Liver (tissue), 8 donors: ENCODE measurements at regions not wholly inside any gene's neighbourhood (a gene's known extent, or its start where the extent isn't known, plus 50 kb on each side); places are given as distances from the start of the nearest gene placed in this dataset.

Experiments
- DNase-seq: peaks from one replicate; pipeline ENCODE4 v3.0.0-alpha.2; 2017; ENCODE audit warnings: low spot score
- H3K27ac ChIP-seq, 2 donors: one replicate each; pipeline ENCODE4 v1.7.0; 2013; ENCODE audit warnings: inconsistent platforms in 2 of 2, low read length in 2 of 2, control low read depth in 1 of 2, low read depth in 1 of 2, mild to moderate bottlenecking in 1 of 2
- H3K27me3 ChIP-seq, 4 donors: one replicate each; pipeline versions ENCODE4 v1.6.1 to v1.7.0; 2013; ENCODE audit warnings: low read length in 3 of 4, inconsistent platforms in 1 of 4, mild to moderate bottlenecking in 1 of 4, moderate library complexity in 1 of 4; ENCODE audit not compliant: control insufficient read depth in 4 of 4, insufficient read depth in 4 of 4
- H3K36me3 ChIP-seq, 4 donors: one replicate each; pipeline versions ENCODE4 v1.6.1 to v1.7.0; 2013; ENCODE audit warnings: low read length in 3 of 4, mild to moderate bottlenecking in 3 of 4, low read depth in 1 of 4, moderate library complexity in 1 of 4; ENCODE audit not compliant: control insufficient read depth in 4 of 4, insufficient read depth in 3 of 4
- H3K4me1 ChIP-seq, 4 donors: one replicate each; pipeline versions ENCODE4 v1.6.1 to v1.7.0; 2013; ENCODE audit warnings: low read length in 3 of 4, mild to moderate bottlenecking in 3 of 4, moderate library complexity in 1 of 4; ENCODE audit not compliant: control insufficient read depth in 4 of 4, insufficient read depth in 4 of 4
- H3K4me3 ChIP-seq, 3 donors: one replicate each; pipeline versions ENCODE4 v1.6.1 to v1.7.0; 2013; ENCODE audit warnings: low read length in 3 of 3, control low read depth in 1 of 3, low read depth in 1 of 3, mild to moderate bottlenecking in 1 of 3
- H3K9ac ChIP-seq, 2 donors: one replicate each; pipeline ENCODE4 v1.7.0; 2013; ENCODE audit warnings: low read length in 2 of 2, mild to moderate bottlenecking in 2 of 2, moderate library complexity in 2 of 2, control low read depth in 1 of 2, low read depth in 1 of 2
- H3K9me3 ChIP-seq, 4 donors: one replicate each; pipeline versions ENCODE4 v1.6.1 to v1.7.0; 2013; ENCODE audit warnings: low read length in 3 of 4; ENCODE audit not compliant: control insufficient read depth in 4 of 4
- EGR1 ChIP-seq, 2 donors: IDR thresholded peaks; 2 replicates each; pipeline ENCODE4 v1.6.1; 2016 to 2018; ENCODE audit warnings: antibody characterized with exemption in 2 of 2, low read depth in 2 of 2
- FOXA1 ChIP-seq: IDR thresholded peaks from 2 replicates; pipeline ENCODE4 v1.6.1; 2016; ENCODE audit warnings: antibody characterized with exemption
- FOXA2 ChIP-seq: IDR thresholded peaks from 2 replicates; pipeline ENCODE4 v1.6.1; 2016; ENCODE audit warnings: antibody characterized with exemption
- GABPA ChIP-seq, 2 donors: IDR thresholded peaks in 1 of 2; conservative IDR thresholded peaks in 1 of 2; 2 replicates each; pipeline ENCODE4 v1.6.1; 2016; ENCODE audit warnings: antibody characterized with exemption in 2 of 2, mild to moderate bottlenecking in 1 of 2, moderate library complexity in 1 of 2
- HNF4A ChIP-seq, 2 donors: conservative IDR thresholded peaks; 2 replicates each; pipeline ENCODE4 v1.6.1; 2016; ENCODE audit warnings: antibody characterized with exemption in 2 of 2, mild to moderate bottlenecking in 2 of 2
- HNF4G ChIP-seq: IDR thresholded peaks from 2 replicates; pipeline ENCODE4 v1.6.1; 2016; ENCODE audit warnings: antibody characterized with exemption
- JUND ChIP-seq, 2 donors: IDR thresholded peaks; 2 replicates each; pipeline ENCODE4 v1.6.1; 2016; ENCODE audit warnings: antibody characterized with exemption in 2 of 2
- NR2F2 ChIP-seq: IDR thresholded peaks from 2 replicates; pipeline ENCODE4 v1.6.1; 2016; ENCODE audit warnings: antibody characterized with exemption
- RAD21 ChIP-seq, 2 donors: IDR thresholded peaks; 2 replicates each; pipeline ENCODE4 v1.6.1; 2016; ENCODE audit warnings: antibody characterized with exemption in 2 of 2, mild to moderate bottlenecking in 2 of 2
- RXRA ChIP-seq, 2 donors: IDR thresholded peaks; 2 replicates each; pipeline ENCODE4 v1.6.1; 2017 to 2018; ENCODE audit warnings: antibody characterized with exemption in 2 of 2, mild to moderate bottlenecking in 1 of 2
- SP1 ChIP-seq: IDR thresholded peaks from 2 replicates; pipeline ENCODE4 v1.6.1; 2018; ENCODE audit warnings: antibody characterized with exemption, mild to moderate bottlenecking
- TAF1 ChIP-seq: conservative IDR thresholded peaks from 2 replicates; pipeline ENCODE4 v1.6.1; 2016; ENCODE audit warnings: antibody characterized with exemption, mild to moderate bottlenecking
- YY1 ChIP-seq: IDR thresholded peaks from 2 replicates; pipeline ENCODE4 v1.6.1; 2016; ENCODE audit warnings: antibody characterized with exemption, mild to moderate bottlenecking
- whole genome bisulfite sequencing: extraction: QIAGEN DNeasy Blood & Tissue Kit; methylation state at CpG from one replicate; pipeline ENCODE4 v1.1.7; 2013; 5-methylcytosine and 5-hydroxymethylcytosine counted together
- TF ChIP-seq, protein P1 (sequence below): fragments of 150-350 bp; IDR thresholded peaks from 2 replicates; pipeline ENCODE4 v1.5.1; 2017; ENCODE audit warnings: improper control_type of control experiment, low read depth, low read length; ENCODE audit not compliant: missing input control
- TF ChIP-seq, protein P2 (sequence below): IDR thresholded peaks from 2 replicates; pipeline ENCODE4 v1.6.1; 2016; ENCODE audit warnings: antibody characterized with exemption, mild to moderate bottlenecking
- TF ChIP-seq, protein P3 (sequence below): IDR thresholded peaks from 2 replicates; pipeline ENCODE4 v1.6.1; 2016; ENCODE audit warnings: antibody characterized with exemption
- TF ChIP-seq, protein P4 (sequence below): IDR thresholded peaks from 2 replicates; pipeline ENCODE4 v1.6.1; 2016; ENCODE audit warnings: antibody characterized with exemption
- TF ChIP-seq, protein P5 (sequence below): IDR thresholded peaks from 2 replicates; pipeline ENCODE4 v1.6.1; 2016; ENCODE audit warnings: antibody characterized with exemption
- donor health status: healthy.
- donor health status: healthy.
- donor health status: healthy.
- donor health status: healthy.
- donor health status: healthy.

DNA sequence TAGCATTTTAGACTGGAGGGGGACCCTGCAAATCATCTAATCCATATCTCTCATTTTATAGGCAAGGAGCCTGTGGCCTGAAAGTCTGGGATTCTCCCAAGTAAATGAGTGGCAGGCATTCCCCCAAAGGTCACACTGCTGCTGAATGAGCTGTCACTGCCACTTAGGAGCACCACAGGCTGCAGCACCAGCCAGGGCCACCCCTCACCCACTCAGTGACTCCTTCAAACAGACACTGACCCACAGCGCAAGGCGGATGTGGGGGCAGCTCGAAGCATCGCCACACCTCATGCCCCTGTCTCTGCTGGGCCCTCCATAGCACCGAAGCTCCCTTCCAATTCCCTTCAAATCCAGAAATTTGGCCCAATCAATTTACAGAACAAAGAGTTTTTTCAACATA is 119.9 kb upstream of the ARID1B start:
- no peak for DNase-seq
- 92% methylated on average over 5 of the region's 5 CpGs for WGBS
- H3K4me3 ChIP-seq: no peak overlapping the region
- H3K9ac ChIP-seq: no peak overlapping the region
- TF ChIP-seq YY1 (no peak), FOXA2 (no peak), SP1 (no peak), HNF4G (no peak), GABPA (IDR thresholded peaks at IDR 0.05 in 1 of 2, conservative IDR thresholded peaks at IDR 0.05 in 1 of 2) (no peak), TAF1 (no peak)
- TF ChIP-seq, protein P1, sequence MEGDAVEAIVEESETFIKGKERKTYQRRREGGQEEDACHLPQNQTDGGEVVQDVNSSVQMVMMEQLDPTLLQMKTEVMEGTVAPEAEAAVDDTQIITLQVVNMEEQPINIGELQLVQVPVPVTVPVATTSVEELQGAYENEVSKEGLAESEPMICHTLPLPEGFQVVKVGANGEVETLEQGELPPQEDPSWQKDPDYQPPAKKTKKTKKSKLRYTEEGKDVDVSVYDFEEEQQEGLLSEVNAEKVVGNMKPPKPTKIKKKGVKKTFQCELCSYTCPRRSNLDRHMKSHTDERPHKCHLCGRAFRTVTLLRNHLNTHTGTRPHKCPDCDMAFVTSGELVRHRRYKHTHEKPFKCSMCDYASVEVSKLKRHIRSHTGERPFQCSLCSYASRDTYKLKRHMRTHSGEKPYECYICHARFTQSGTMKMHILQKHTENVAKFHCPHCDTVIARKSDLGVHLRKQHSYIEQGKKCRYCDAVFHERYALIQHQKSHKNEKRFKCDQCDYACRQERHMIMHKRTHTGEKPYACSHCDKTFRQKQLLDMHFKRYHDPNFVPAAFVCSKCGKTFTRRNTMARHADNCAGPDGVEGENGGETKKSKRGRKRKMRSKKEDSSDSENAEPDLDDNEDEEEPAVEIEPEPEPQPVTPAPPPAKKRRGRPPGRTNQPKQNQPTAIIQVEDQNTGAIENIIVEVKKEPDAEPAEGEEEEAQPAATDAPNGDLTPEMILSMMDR: no peak
- TF ChIP-seq, protein P2, sequence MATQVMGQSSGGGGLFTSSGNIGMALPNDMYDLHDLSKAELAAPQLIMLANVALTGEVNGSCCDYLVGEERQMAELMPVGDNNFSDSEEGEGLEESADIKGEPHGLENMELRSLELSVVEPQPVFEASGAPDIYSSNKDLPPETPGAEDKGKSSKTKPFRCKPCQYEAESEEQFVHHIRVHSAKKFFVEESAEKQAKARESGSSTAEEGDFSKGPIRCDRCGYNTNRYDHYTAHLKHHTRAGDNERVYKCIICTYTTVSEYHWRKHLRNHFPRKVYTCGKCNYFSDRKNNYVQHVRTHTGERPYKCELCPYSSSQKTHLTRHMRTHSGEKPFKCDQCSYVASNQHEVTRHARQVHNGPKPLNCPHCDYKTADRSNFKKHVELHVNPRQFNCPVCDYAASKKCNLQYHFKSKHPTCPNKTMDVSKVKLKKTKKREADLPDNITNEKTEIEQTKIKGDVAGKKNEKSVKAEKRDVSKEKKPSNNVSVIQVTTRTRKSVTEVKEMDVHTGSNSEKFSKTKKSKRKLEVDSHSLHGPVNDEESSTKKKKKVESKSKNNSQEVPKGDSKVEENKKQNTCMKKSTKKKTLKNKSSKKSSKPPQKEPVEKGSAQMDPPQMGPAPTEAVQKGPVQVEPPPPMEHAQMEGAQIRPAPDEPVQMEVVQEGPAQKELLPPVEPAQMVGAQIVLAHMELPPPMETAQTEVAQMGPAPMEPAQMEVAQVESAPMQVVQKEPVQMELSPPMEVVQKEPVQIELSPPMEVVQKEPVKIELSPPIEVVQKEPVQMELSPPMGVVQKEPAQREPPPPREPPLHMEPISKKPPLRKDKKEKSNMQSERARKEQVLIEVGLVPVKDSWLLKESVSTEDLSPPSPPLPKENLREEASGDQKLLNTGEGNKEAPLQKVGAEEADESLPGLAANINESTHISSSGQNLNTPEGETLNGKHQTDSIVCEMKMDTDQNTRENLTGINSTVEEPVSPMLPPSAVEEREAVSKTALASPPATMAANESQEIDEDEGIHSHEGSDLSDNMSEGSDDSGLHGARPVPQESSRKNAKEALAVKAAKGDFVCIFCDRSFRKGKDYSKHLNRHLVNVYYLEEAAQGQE: no peak
- no peaks in the 10 kb centered on the region for H3K36me3 ChIP-seq
- no peaks in the 10 kb centered on the region for H3K9me3 ChIP-seq
- no peak overlapping the region for H3K27ac ChIP-seq
- no peaks in the 10 kb centered on the region for H3K4me1 ChIP-seq
- H3K27me3 ChIP-seq: no peaks in the 10 kb centered on the region

DNA sequence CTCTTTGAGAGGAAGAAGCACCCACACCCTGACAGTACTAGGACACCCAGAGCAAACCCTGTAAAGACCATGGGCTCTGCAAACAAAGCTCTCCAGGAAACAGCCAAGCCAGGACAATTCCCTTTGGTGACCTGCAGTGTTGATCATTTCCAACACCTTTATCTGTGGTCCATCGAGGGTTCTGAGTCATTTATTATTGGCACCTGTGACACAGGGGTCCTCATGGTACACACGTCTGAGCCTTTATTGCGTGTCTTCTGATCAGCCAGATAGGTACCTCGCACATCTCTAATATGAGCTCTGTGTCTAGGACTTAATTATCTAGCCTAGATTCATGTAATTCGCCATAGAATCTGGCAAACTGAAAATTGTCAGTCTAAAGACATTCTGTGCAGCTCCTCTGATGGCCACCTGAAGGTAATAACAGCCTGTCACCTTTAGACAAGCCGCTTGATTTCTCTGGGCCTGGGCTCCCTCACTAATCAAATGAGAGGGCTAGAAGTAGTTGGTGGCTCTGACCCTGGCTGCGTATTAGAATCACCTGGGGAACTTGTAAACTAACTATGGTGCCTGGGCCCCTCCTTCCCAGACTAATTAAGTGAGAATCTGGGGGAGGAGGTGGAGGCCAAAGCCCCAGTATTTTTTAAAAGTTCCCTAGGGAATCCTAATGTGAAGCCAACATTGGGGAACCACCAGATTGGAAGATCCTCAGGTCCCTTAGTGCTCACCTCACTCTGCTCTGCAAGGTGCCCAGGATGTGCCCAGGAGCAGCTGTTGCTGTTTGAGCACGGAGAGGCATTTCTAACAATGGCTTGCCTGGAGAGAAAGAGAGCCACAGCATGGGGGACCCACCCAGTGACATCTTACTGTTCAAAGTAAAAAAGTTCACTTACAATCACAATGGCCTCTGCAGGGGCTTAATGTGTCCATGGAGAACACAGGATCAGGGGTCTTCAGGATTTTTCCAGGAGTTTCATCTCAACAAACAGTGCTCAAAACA is 122.0 kb upstream of the ARID1B start:
- 90% methylated on average over 8 of the region's 8 CpGs for WGBS
- Histone ChIP-seq H3K9ac (no peak overlapping the region), H3K36me3 (no peaks in the 10 kb centered on the region), H3K4me1 (no peaks in the 10 kb centered on the region), H3K27me3 (no peaks in the 10 kb centered on the region), H3K4me3 (no peak overlapping the region), H3K27ac (no peak overlapping the region), H3K9me3 (no peaks in the 10 kb centered on the region)
- DNase-seq: no peak
- TF ChIP-seq GABPA (IDR thresholded peaks at IDR 0.05 in 1 of 2, conservative IDR thresholded peaks at IDR 0.05 in 1 of 2) (no peak), RXRA (IDR thresholded peaks at IDR 0.05) (no peak), FOXA1 (no peak), NR2F2 (no peak), HNF4A (conservative IDR thresholded peaks at IDR 0.05) (no peak), EGR1 (IDR thresholded peaks at IDR 0.05; ENCODE audit: low read depth in 2 of 2) (no peak), HNF4G (no peak), FOXA2 (no peak), YY1 (no peak), TAF1 (no peak), SP1 (no peak), JUND (IDR thresholded peaks at IDR 0.05) (no peak), RAD21 (IDR thresholded peaks at IDR 0.05) (no peak)
- TF ChIP-seq, protein P1: no peak
- TF ChIP-seq, protein P3, sequence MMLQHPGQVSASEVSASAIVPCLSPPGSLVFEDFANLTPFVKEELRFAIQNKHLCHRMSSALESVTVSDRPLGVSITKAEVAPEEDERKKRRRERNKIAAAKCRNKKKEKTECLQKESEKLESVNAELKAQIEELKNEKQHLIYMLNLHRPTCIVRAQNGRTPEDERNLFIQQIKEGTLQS: no peak
- TF ChIP-seq, protein P4, sequence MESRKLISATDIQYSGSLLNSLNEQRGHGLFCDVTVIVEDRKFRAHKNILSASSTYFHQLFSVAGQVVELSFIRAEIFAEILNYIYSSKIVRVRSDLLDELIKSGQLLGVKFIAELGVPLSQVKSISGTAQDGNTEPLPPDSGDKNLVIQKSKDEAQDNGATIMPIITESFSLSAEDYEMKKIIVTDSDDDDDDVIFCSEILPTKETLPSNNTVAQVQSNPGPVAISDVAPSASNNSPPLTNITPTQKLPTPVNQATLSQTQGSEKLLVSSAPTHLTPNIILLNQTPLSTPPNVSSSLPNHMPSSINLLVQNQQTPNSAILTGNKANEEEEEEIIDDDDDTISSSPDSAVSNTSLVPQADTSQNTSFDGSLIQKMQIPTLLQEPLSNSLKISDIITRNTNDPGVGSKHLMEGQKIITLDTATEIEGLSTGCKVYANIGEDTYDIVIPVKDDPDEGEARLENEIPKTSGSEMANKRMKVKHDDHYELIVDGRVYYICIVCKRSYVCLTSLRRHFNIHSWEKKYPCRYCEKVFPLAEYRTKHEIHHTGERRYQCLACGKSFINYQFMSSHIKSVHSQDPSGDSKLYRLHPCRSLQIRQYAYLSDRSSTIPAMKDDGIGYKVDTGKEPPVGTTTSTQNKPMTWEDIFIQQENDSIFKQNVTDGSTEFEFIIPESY: no peak
- TF ChIP-seq, protein P5, sequence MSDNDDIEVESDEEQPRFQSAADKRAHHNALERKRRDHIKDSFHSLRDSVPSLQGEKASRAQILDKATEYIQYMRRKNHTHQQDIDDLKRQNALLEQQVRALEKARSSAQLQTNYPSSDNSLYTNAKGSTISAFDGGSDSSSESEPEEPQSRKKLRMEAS: no peak
